ENCODE measurements at regions not wholly inside any gene's neighbourhood (a gene's known extent, or its start where the extent isn't known, plus 50 kb on each side); places are given as distances from the start of the nearest gene placed in this dataset.
"Not testable (repeated sequence)": the region's sequence is repeated elsewhere in the genome, so short reads cannot be mapped to it uniquely, and the experiment has no call there.

DNA sequence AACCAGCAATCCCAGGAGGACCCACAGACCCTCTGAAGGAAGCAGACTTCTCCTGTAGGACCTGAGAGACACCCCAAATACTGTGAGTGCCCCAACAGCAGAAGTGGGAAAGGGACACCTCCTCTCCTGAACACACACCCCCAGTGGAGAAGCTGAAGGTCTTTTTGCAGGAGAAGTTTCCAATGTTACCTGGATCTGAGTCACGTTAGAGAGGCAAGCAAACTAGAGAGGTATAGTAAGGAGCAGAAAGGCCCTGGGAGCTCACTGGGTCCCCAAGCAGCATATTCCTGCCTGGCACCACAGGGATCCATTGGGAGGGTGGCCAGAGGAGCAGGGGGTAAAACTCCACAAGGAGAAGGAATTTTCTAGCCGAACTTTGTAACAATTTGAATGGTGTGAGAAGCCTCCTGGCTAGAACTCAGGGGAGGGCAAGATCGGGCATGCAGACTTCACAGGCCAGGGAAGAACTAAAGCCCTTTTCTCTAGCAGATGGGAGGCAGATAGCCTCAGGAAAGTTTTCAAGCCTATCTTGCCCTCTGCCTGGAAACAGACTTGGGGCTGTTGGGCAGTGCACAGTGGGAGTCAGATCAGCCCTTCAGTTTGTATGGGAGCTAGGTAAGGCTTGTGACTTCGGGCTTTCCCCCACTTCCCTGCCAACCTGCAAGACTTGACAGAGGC is 68.2 kb upstream of the SSTR4 start:
- 85% methylated on average over 4 of the region's 4 CpGs for WGBS

DNA sequence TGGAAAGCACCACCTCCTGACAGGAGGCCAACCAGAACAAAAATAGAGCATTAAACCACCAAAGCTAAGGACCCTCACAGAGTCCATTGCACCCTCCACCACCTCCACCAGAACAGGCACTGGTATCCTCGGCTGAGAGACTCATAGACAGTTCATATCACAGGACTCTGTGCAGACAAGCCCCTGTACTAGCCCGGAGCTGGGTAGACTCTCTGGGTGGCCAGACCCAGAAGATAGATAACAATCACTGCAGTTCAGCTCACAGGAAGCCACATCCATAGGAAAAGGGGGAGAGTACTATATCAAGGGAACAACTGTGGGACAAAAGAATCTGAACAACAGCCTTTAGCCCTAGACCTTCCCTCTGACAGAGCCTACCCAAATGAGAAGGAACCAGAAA is 67.4 kb upstream of the SSTR4 start:
- WGBS: 64% methylated on average over 2 of the region's 2 CpGs
- H3K14ac ChIP-seq (ENCODE audit: low read length in 2 of 2); H3K4me1 ChIP-seq (ENCODE audit: control insufficient read depth, insufficient read depth, low read depth, low read length); H3K4ac ChIP-seq (ENCODE audit: low read depth in 1 of 2, low read length in 2 of 2); H2AK5ac ChIP-seq (ENCODE audit: low read length, severe bottlenecking); H2BK5ac ChIP-seq (ENCODE audit: low read depth, low read length, poor library complexity, severe bottlenecking); H2BK120ac ChIP-seq (ENCODE audit: low read depth, low read length); DNase-seq; H3K27ac ChIP-seq (ENCODE audit: low read length, poor library complexity, severe bottlenecking); H3K79me1 ChIP-seq (replicated peaks; ENCODE audit: low read length, poor library complexity, severe bottlenecking); H3K9me3 ChIP-seq (ENCODE audit: control insufficient read depth, low read length); H2BK12ac ChIP-seq (ENCODE audit: low read length in 2 of 2); H2BK15ac ChIP-seq (ENCODE audit: low read depth, poor library complexity, severe bottlenecking); H4K91ac ChIP-seq (ENCODE audit: low read length); H3K4me3 ChIP-seq (ENCODE audit: insufficient read depth in 1 of 2, low read depth in 1 of 2, low read length in 2 of 2); H2AFZ ChIP-seq (ENCODE audit: low read depth, low read length); H3K23ac ChIP-seq (ENCODE audit: low read length in 2 of 2); H3K9ac ChIP-seq (ENCODE audit: low read length); H3K4me2 ChIP-seq (ENCODE audit: low read length, poor library complexity, severe bottlenecking); H3K36me3 ChIP-seq (ENCODE audit: control insufficient read depth in 1 of 2, insufficient read depth in 2 of 2, low read depth in 1 of 2, low read length in 2 of 2); H4K8ac ChIP-seq (ENCODE audit: low read length); H3K18ac ChIP-seq (ENCODE audit: low read depth in 1 of 2, low read length in 2 of 2): not testable (repeated sequence)
- peaks cover 3 to 15% of the 10 kb centered on the region in 2 experiments for H3K27me3 ChIP-seq (ENCODE audit: control insufficient read depth in 1 of 2, insufficient read depth in 1 of 2, low read length in 2 of 2)

More for the DNA sequence above, 68.2 kb upstream of the SSTR4 start:
- H3K23ac ChIP-seq (ENCODE audit: low read length in 2 of 2): no peak overlapping the region
- no peak overlapping the region for H4K91ac ChIP-seq (ENCODE audit: low read length)
- H3K9me3 ChIP-seq (ENCODE audit: control insufficient read depth, low read length): peaks cover 3% of the 10 kb centered on the region
- no peak overlapping the region for H3K14ac ChIP-seq (ENCODE audit: low read length in 2 of 2)
- H2BK120ac ChIP-seq (ENCODE audit: low read depth, low read length): no peak overlapping the region
- no peak for DNase-seq
- H2AFZ ChIP-seq (ENCODE audit: low read depth, low read length): no peak overlapping the region
- no peak overlapping the region for H2BK12ac ChIP-seq (ENCODE audit: low read length in 2 of 2)
- H3K27ac ChIP-seq (ENCODE audit: low read length, poor library complexity, severe bottlenecking): no peak overlapping the region
- peaks cover 3 to 15% of the 10 kb centered on the region in 2 experiments for H3K27me3 ChIP-seq (ENCODE audit: control insufficient read depth in 1 of 2, insufficient read depth in 1 of 2, low read length in 2 of 2)
- H3K79me1 ChIP-seq (replicated peaks; ENCODE audit: low read length, poor library complexity, severe bottlenecking): no peaks in the 10 kb centered on the region
- no peak overlapping the region for H3K4me2 ChIP-seq (ENCODE audit: low read length, poor library complexity, severe bottlenecking)
- H2AK5ac ChIP-seq (ENCODE audit: low read length, severe bottlenecking): no peak overlapping the region
- no peak overlapping the region for H3K18ac ChIP-seq (ENCODE audit: low read depth in 1 of 2, low read length in 2 of 2)
- H3K36me3 ChIP-seq (ENCODE audit: control insufficient read depth in 1 of 2, insufficient read depth in 2 of 2, low read depth in 1 of 2, low read length in 2 of 2): no peaks in the 10 kb centered on the region
- no peak overlapping the region for H3K4me3 ChIP-seq (ENCODE audit: insufficient read depth in 1 of 2, low read depth in 1 of 2, low read length in 2 of 2)
- peaks cover 2% of the 10 kb centered on the region for H3K4me1 ChIP-seq (ENCODE audit: control insufficient read depth, insufficient read depth, low read depth, low read length)
- H3K9ac ChIP-seq (ENCODE audit: low read length): no peak overlapping the region
- H2BK5ac ChIP-seq (ENCODE audit: low read depth, low read length, poor library complexity, severe bottlenecking): no peak overlapping the region
- H4K8ac ChIP-seq (ENCODE audit: low read length): no peak overlapping the region
- H3K4ac ChIP-seq (ENCODE audit: low read depth in 1 of 2, low read length in 2 of 2): no peak overlapping the region
- H2BK15ac ChIP-seq (ENCODE audit: low read depth, poor library complexity, severe bottlenecking): no peak overlapping the region

DNA sequence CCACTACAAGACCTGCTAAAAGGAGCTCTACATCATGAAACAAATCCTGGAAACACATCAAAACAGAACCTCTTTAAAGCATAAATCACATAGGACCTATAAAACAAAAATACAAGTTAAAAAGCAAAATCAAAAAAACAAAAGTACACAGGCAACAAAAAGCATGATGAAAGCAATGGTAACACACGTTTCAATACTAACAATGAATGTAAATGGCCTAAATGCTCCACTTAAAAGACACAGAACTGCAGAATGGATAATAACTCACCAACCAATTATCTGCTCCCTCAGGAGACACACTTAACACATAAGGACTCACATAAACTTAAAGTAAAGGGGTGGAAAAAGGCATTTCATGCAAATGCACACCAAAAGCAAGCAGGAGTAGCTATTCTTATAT is 66.1 kb upstream of the SSTR4 start:
- not testable (repeated sequence) for H3K4me2 ChIP-seq (ENCODE audit: low read length, poor library complexity, severe bottlenecking); H3K9ac ChIP-seq (ENCODE audit: low read length); H3K23ac ChIP-seq (ENCODE audit: low read length in 2 of 2); H2AK5ac ChIP-seq (ENCODE audit: low read length, severe bottlenecking); H3K27ac ChIP-seq (ENCODE audit: low read length, poor library complexity, severe bottlenecking); H2BK120ac ChIP-seq (ENCODE audit: low read depth, low read length); H4K91ac ChIP-seq (ENCODE audit: low read length); H4K8ac ChIP-seq (ENCODE audit: low read length); H3K79me1 ChIP-seq (replicated peaks; ENCODE audit: low read length, poor library complexity, severe bottlenecking); H3K14ac ChIP-seq (ENCODE audit: low read length in 2 of 2); H3K18ac ChIP-seq (ENCODE audit: low read depth in 1 of 2, low read length in 2 of 2); H3K9me3 ChIP-seq (ENCODE audit: control insufficient read depth, low read length); H2AFZ ChIP-seq (ENCODE audit: low read depth, low read length); H3K4ac ChIP-seq (ENCODE audit: low read depth in 1 of 2, low read length in 2 of 2); DNase-seq; H3K4me3 ChIP-seq (ENCODE audit: insufficient read depth in 1 of 2, low read depth in 1 of 2, low read length in 2 of 2); H3K4me1 ChIP-seq (ENCODE audit: control insufficient read depth, insufficient read depth, low read depth, low read length); H3K36me3 ChIP-seq (ENCODE audit: control insufficient read depth in 1 of 2, insufficient read depth in 2 of 2, low read depth in 1 of 2, low read length in 2 of 2); H2BK12ac ChIP-seq (ENCODE audit: low read length in 2 of 2); H2BK5ac ChIP-seq (ENCODE audit: low read depth, low read length, poor library complexity, severe bottlenecking); H2BK15ac ChIP-seq (ENCODE audit: low read depth, poor library complexity, severe bottlenecking)
- H3K27me3 ChIP-seq (ENCODE audit: control insufficient read depth in 1 of 2, insufficient read depth in 1 of 2, low read length in 2 of 2): peaks cover 3 to 15% of the 10 kb centered on the region in 2 experiments
- 57% methylated on average over 1 of the region's 1 CpG for WGBS

DNA sequence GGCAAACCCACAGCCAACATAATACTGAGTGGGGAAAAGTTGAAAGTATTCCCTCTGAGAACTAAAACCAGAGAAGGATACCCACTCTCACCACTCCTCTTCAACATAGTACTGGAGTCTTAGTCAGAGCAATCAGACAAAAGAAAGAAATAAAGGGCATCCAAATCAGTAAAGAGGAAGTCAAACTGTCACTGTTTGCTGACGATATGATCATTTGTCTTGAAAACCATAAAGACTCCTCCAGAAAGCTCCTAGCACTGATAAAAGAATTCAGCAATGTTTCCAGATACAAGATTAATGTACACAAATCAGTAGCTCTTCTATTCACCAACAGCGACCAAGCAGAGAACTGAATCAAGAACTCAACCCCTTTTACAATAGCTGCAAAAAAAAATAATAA is 64.0 kb upstream of the SSTR4 start:
- not testable (repeated sequence) for H3K23ac ChIP-seq (ENCODE audit: low read length in 2 of 2); H3K27ac ChIP-seq (ENCODE audit: low read length, poor library complexity, severe bottlenecking); H4K8ac ChIP-seq (ENCODE audit: low read length); H3K14ac ChIP-seq (ENCODE audit: low read length in 2 of 2); H2BK120ac ChIP-seq (ENCODE audit: low read depth, low read length); H3K79me1 ChIP-seq (replicated peaks; ENCODE audit: low read length, poor library complexity, severe bottlenecking); H3K4ac ChIP-seq (ENCODE audit: low read depth in 1 of 2, low read length in 2 of 2); H2BK5ac ChIP-seq (ENCODE audit: low read depth, low read length, poor library complexity, severe bottlenecking); H2BK12ac ChIP-seq (ENCODE audit: low read length in 2 of 2); H3K18ac ChIP-seq (ENCODE audit: low read depth in 1 of 2, low read length in 2 of 2); H3K9me3 ChIP-seq (ENCODE audit: control insufficient read depth, low read length); H3K36me3 ChIP-seq (ENCODE audit: control insufficient read depth in 1 of 2, insufficient read depth in 2 of 2, low read depth in 1 of 2, low read length in 2 of 2); H2AK5ac ChIP-seq (ENCODE audit: low read length, severe bottlenecking); H3K4me3 ChIP-seq (ENCODE audit: insufficient read depth in 1 of 2, low read depth in 1 of 2, low read length in 2 of 2); H4K91ac ChIP-seq (ENCODE audit: low read length); H2BK15ac ChIP-seq (ENCODE audit: low read depth, poor library complexity, severe bottlenecking); H3K9ac ChIP-seq (ENCODE audit: low read length); H3K4me1 ChIP-seq (ENCODE audit: control insufficient read depth, insufficient read depth, low read depth, low read length); H3K4me2 ChIP-seq (ENCODE audit: low read length, poor library complexity, severe bottlenecking); DNase-seq; H2AFZ ChIP-seq (ENCODE audit: low read depth, low read length)
- H3K27me3 ChIP-seq (ENCODE audit: control insufficient read depth in 1 of 2, insufficient read depth in 1 of 2, low read length in 2 of 2): peaks cover 3 to 29% of the 10 kb centered on the region in 2 experiments
- WGBS: 95% methylated on average over 2 of the region's 2 CpGs

Data from mesenchymal stem cell (in vitro differentiated cells and primary cell).